Activated T-cell treated with anti-CD3 and anti-CD28 coated beads for 24 hours (primary cell): ENCODE measurements at regions not wholly inside any gene's neighbourhood (a gene's known extent, or its start where the extent isn't known, plus 50 kb on each side); places are given as distances from the start of the nearest gene placed in this dataset.
"Not testable (repeated sequence)": the region's sequence is repeated elsewhere in the genome, so short reads cannot be mapped to it uniquely, and the experiment has no call there.

Experiments used
- DNase-seq: peaks from one replicate; pipeline ENCODE4 v3.0.0-alpha.2; 2020; ENCODE audit warnings: low read depth

DNA sequence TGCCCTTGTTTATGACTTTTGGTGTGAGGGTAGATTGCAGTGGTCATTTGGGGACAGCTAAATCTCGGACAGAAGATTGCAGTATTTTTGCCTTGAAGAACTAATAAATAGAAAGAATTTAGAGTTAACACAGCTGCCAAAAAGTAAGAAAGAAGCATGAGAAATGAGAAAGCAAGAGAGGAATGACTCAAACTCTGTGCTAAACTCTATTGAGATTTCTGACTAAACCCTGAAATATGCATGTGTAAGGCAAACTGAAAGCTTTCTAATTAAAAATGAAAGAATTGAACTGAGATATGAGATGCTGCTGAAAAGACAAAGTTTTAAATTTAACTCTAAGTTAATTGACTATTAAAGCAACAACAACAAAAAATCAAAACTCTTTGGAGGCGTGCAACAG, 791.3 kb downstream of the RAB28 start:
- DNase-seq: no peak

DNA sequence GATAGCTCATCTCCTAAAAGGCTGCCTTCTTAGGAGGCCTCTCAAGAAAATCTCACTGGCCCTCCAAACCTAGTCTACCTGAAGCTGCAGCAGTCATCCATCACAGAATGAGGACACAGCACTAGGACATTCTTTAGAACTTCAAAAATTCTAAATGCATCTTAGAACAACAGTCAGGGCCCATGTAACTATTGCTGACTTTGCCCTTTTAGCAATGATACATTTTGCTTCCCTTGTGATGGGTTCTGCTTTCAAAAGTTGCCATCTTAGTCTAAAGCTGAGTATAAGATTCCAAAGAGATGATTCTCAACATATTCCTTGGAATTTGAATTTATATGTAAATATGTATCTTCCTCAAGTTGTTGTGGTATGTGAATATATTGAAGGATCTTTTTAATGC, 793.0 kb downstream of the RAB28 start:
- DNase-seq: no peak

DNA sequence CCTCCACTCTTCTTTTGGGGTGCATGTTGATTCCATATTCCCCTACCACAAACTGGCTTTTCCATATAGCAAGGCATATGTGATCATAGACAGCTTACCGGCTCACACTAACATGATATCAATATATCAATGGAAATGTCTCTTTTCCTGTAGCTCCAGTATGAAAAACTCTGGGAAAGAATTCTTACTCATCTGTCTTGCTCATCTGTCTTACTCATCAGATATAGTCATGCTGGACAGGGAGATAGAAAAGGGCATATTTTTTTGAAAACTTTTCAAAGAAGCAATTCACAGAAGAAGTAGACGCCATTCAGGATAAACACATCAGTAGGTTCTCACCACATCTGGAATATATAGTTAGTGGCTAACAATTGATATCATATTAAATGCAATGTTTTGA, 794.7 kb downstream of the RAB28 start:
- no peak for DNase-seq

DNA sequence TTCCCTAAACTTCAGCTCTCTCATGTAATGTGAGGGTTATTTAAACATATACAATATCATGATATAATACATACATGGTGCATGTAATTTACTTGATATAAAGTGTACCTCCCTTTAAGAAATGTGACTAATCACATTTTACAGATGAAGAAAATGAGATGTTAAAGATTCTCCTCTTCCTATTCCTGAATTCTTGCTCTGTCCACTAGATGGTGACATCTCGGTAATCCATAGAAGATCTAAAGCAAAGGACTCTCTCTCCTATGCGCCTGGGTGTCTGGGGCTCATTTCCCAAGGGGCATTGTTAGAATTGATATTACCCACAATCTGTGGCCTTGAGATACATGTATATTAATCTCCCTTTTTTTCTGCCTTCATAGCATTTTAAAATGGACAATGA, 804.9 kb downstream of the RAB28 start:
- no peak for DNase-seq

DNA sequence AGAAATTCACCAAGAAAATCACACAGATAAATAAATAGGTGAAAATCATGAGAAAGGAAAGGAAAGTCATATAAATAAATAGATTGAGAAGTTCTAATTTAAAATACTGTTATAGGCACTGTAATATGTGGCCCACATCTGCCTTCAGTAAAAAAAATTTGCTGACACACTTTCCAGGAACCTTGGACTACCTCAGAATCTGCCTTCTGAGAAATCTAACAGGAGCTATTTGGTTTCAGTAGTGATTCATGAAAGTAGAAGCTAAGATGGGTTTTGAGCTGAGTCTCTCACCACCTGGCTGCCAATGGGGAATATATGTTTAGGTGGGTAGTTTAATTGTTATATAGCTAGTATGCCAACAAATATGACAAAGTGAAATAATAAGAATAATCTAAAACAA, 810.0 kb downstream of the RAB28 start:
- no peak for DNase-seq

DNA sequence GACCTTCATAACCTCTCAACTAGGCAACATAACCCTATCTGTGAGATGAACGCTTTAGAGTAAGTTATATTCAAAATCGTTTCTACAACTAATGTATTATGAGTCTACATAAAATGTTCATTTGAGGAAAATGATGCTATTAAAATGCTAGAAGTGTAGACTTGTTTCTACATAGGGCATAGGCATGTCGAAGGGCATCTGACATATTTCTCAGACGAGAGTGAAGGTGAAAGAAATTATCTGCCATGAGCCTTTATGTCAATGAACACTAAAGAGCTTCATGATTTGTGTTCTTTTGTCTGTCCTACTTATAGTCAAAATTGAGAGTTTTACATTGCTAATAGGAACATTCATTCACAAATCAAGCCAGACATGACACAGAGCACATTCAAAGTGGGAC, 811.8 kb downstream of the RAB28 start:
- DNase-seq: no peak

DNA sequence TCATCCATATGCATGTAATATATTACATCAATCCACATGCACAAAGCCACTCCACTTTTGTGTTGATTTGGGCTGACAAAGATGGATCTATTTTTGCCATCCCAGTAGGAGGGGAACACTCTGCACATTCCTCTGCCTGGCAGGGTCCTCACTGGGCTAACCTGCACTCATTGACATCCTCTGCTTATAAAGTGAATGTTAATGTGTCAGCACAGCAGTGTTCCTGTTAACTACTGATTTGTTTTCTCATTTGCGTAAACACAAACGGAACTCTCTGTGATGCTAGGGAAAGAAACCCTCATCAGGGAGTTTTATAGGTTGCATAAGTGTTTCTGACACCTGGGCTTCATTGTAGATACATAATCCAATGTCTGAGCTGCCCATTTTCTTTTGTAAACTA, 826.0 kb downstream of the RAB28 start:
- no peak for DNase-seq

DNA sequence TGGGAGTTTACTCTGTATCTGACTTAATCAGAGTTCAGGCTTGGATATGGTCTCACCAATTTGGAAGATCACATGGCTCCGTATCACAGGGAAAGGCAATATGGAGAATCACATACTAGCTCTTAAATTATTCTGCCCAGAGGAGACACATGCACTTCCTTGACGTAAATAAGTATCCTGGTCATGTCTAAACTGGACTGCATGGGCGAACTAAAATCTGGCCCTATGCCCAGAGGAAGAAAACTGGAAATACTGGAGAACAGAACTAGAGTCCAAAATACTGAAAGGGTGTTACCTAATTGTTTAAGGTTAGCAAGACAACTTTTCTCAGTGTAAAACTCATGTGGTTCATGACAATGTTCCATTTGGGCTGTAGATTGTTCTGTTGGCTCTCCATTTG, 832.3 kb downstream of the RAB28 start:
- DNase-seq: no peak

DNA sequence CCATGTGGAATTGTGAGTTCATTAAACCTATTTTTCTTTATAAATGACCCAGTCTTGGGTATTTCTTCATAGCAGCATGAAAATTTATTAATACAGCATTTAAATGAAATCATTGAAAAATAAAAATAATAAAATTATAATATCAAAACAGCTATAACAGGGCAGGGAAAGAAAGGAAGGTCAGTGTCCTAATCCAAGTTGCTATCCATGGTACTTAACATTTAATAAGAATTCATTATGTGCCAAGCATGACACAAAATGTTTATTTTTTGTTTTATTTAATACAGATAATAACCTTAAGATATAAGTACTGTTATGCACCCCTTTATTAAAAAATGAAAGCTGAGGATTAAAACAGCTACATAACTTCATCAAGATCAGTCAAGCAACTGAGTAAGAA, 838.4 kb downstream of the RAB28 start:
- no peak for DNase-seq

DNA sequence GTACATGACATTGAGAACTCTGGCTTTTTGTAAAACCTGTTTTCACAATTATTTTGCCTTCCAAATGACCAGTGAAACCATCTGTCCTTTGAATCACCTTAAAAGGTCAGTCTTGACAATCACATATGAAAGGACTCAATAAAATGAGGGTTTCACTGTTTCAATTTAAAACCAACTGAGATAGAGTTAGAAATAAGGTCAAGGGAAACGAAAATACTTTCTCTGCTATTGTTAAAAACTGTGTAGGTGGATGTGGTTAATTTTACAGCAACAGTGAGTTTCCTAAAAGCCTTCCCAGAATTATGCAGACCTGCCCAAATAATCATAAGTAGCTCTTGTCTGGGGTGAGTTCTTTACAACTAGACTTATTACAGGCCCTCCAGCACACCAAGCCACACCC, 839.9 kb downstream of the RAB28 start:
- no peak for DNase-seq

DNA sequence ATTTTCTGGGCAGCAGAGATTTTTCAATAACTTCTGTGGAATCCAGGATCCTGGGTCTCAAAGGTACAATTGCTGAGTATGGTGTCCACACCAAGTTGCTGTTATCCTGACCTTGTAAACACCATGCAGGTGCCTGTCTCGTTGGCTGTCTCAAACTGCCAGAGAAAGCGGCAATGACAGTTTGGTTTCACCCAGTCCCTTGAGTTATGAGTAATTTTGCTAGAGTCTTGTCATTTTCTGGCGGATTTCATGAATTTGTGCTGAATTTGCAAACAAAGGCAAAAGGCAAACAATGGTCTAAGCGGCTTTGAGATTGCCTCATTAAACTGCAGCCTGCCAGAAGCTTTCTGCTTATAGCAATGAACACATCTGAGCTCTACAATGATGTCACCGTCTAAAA, 847.9 kb downstream of the RAB28 start:
- no peak for DNase-seq

DNA sequence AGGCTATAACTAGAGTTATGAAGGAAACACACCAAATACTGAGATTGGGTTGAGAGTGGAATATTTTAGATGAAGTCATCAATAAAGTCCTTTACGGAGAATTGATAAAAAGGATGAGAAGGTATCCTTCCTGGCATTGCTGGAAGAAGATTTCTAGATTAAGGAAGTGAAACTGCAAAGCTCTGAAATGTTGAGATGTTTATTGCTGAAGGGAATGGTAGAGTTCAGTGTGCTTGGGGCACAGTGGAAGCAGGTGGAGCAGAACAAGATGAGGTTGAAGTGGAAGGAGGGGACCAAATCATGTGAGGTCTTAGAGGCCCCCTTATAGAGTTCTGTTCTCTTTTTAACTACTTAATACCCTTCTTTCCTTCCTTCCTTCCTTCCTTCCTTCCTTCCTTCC, 848.5 kb downstream of the RAB28 start:
- DNase-seq: no peak

DNA sequence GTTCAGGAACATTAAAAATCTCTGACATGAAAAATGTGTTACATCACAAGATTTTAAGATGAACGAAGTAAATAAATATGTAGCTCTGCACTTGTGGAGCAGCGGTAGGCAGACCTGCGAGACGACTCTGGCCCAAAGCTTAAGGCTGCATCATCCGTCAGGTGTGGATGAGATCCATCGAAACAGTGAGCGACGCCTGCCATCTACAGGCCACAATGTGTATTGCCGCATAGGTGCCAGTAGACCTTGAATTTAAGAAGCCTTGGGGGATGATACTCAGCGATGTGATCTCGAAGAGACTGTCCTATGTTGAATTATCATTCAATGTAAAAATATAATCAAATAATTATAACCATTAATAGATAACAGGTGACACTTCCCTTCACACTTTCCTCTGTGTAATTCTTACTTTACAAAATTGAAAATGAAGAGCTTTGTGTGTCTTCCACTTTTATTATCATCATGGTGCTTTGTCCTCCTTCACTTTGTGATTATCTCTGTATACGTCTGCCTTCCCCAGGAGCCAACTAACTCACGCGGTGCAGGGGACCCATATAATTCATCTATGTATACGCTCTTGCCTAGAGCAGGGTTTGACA, 851.0 kb downstream of the RAB28 start:
- DNase-seq: peak; percentile 65

DNA sequence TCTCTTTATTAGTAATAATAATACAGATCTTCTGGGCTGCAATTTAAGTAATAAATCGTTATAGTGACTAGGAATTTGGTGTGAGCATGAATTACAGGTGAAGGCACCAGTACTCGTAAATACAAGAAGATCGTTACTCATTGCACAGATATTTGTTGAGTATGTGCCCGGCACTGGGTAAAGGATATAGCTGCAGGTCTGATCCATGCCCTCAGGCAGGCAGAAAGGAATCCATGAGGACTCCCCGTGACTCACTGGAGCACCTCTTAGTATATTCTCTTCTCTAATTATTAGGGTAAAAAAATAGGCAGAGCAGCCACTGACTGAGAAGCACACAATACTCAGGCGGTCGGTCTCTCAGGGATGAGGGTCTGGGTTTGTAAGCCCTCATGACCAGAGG, 868.3 kb downstream of the RAB28 start:
- no peak for DNase-seq

DNA sequence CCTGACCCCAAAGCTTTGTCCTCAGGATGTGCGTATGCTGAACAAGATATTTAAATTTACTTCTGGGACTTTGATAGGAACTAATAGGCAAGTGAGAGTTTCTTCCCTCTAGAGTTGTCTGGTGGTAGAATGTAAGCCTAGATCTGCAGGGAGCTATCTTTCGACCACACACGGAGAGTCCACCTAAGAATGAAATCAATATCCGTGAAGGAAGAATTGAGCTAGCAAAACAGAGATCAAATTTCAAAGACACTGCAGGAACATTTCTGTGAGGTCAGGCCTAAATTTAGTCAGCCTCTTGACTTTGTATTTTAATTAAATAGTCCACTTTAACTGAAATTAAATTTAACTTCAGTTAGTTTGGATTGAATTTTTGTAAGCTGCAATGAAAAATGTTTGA, 871.3 kb downstream of the RAB28 start:
- DNase-seq: no peak

DNA sequence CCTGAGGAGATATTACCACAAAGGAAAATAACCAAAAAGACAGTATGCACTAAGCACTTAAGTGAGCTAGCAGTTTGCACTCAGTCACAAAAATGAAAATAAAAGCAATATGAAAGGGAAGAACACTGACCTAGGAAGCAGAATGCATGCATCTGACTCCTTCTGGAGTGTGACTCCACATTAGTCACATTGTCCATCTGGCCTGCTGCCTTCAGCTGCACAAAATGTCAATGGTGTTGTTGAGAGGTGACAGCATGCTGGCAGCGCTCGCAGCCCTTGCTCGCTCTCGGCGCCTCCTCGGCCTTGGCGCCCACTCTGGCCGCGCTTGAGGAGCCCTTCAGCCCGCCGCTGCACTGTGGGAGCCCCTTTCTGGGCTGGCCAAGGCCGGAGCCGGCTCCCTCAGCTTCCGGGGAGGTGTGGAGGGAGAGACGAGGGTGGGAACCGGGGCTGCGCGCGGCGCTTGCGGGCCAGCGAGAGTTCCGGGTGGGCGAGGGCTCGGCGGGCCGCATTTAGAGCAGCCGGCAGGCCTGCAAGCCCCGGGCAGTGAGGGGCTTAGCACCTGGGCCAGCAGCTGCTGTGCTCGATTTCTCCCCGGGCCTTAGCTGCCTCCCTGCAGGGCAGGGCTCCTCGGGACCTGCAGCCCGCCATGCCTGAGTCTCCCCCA, 874.8 kb downstream of the RAB28 start:
- DNase-seq: not testable (repeated sequence)

DNA sequence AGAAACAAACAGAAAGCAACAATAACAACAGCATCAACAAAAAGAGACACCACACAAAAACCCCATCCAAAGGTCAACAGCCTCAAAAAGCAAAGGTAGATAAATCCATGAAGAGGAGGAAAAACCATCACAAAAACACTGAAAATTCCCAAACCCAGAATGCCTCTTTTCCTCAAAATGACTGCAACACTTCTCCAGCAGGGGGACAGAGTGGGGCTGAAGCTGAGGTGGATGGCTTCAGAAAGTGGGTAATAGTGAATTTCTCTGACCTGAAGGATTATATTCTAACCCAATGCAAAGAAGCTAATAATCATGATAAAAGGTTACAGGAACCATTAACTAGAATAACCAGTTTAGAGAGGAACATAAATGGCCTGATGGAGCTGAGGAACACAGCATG, 888.2 kb downstream of the RAB28 start:
- DNase-seq: no peak

DNA sequence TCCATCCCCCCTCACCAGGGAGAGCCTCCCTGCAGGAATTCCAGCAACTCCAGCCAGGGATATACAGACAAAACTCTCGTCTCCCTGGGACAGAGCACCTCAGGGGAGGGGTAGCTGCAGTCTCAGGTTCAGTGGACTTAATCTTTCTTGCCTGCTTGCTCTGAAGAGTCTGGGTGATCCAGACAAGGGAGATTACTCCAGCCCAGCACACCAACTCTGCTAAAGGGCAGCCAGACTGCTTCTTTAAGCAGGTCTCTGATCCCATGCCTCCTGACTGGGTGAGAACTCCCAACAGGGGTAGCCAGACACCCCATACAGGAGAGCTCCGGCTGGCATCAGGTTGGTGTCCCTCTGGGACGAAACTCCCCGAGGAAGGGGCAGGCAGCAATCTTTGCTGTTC, 888.7 kb downstream of the RAB28 start:
- no peak for DNase-seq

DNA sequence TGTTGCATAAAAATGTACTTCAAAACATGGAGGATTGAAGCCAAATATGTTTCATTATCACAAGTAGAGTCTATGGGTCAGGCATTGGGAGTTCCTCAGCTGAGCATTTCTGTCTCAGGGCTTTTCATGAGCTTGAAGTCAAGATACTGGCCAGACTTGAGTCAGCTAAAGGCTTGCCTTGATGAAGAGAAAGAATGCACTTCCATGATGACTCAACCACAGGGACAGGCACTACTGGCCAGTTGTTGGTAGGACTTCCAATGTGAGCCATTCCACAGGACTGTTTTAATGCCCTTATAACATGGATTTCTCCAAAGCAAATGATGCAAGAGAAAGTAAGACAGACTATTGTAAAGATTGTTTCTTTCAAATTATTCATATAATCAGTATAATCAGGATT, 895.6 kb downstream of the RAB28 start:
- DNase-seq: no peak

DNA sequence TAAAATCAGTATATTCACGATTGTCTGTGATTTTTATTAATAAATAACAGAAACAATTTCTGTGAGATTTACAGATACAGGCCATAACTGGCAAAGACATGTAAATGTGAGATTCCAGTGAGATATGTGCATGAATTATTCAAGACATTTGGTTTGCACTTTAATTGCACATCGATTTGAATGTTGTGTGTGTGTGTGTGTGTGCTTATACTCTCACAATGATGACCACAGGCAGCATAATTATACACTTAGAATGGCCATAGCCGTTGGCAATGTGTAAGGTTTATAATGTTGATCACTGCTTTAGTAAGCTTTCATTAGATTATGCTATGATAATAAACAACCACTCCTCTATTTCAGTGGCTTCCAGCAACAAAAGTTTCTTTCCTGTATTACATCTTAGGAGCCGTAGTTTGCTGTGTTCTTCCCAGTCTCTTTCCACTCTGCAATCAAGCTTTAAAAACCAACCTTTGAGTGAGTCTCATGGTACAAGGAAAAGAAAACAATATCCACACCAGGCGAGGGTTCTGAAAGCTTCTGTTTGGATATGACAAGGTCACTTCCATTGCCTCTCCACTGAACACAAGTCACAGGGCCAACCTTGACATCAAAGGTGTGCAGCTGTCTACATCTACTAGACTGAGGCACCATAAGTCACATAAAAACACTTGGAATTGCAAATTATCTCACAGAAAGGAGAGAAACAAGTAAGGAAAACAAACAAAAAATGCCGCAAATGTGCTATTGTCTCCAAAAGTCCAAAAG, 897.7 kb downstream of the RAB28 start:
- DNase-seq: no peak

DNA sequence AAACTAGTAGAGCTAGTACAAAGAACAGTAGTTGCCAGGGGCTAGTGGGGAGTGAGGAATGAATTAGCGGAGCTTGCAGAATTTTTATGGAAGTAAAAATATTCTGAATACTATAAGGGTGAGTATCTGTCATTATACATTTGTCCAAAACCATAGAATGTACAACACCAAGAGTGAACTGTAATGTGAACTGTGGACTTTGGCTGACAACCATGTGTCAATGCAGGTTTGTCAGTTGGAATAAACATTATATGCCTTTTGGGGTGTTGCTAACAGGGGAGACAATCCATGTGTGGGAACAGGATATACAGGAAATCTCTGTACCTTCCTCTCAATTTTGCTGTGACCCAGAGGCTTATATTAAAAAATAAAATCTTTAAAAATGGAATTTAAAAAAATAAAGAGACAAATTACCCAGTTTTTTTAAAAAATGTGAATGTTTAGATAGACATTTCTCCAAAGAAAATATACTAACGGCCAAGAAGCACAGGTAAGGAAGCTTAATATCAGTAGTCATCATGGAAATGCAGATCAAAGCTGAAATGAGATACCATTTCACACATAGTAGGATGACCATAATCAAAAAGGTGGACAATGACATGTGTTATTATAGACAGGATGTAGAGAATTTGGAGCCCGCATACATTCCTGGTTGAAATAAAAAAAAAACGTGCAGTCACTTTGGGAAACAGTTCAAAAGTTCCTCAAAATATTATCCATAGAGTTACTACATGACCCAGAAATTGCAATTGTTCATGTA, 899.8 kb downstream of the RAB28 start:
- DNase-seq: no peak

DNA sequence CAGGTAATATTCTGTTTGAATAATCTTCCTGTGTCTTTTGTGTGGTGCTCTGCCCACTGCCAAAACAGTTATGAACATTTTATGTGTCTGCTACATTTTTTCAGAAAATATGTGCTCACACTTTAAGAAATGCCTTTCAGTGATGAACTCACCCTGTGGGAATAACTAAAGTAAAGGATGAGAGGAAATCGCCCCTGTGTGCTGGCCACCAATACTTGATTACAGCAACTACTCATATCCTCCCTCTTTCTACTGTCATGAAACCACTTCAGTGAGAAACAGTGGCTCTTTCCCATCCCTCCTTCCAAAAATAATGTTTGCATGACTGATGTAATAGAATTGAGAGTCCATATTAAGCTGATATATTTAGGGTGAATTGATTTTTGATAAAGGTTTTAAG, 900.9 kb downstream of the RAB28 start:
- DNase-seq: no peak

DNA sequence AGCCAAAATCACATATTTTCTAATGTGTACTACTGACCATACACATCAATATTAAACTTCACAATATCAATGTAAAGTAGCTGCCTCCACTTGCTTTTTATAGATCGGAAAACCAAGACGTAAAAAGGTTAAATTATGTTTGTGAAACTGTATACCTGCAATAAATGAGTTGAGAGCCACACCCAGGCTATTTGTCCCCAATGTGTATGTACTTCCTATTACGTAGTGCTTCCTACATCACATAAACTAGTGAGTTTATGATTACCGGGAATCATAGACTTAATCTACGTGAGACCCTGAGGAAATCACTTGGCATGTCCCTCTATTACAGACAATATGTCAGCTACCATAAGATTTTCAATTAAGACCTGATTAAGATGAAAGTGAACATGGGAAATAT, 903.4 kb downstream of the RAB28 start:
- no peak for DNase-seq
